Eye (tissue), 1 donor: ENCODE measurements at regions not wholly inside any gene's neighbourhood (a gene's known extent, or its start where the extent isn't known, plus 50 kb on each side); places are given as distances from the start of the nearest gene placed in this dataset.

ENCODE experiments used
- DNase-seq: peaks from one replicate; pipeline ENCODE4 v3.0.0-alpha.2; 2015

- no peak for DNase-seq
These were observed 234.5 kb upstream of the MAN1A1 start for GRCh38 chr6:119584088-119584487.

- DNase-seq: no peak
These were observed 231.7 kb upstream of the MAN1A1 start for GRCh38 chr6:119581220-119581619.

- DNase-seq: no peak
These were observed 226.2 kb upstream of the MAN1A1 start for GRCh38 chr6:119575721-119576120.

GRCh38 chr6:119568580-119568979, 219.0 kb upstream of the MAN1A1 start:
- no peak for DNase-seq

- DNase-seq: no peak
These were observed 217.1 kb upstream of the MAN1A1 start for GRCh38 chr6:119566546-119567260.

GRCh38 chr6:119565893-119566292, 216.3 kb upstream of the MAN1A1 start:
- DNase-seq: no peak

GRCh38 chr6:119562168-119562567, 212.6 kb upstream of the MAN1A1 start:
- DNase-seq: no peak

- DNase-seq: no peak
These were observed 210.0 kb upstream of the MAN1A1 start for GRCh38 chr6:119559586-119559985.

GRCh38 chr6:119557239-119557638, 207.7 kb upstream of the MAN1A1 start:
- DNase-seq: no peak

GRCh38 chr6:119552021-119552420, 202.5 kb upstream of the MAN1A1 start:
- no peak for DNase-seq

GRCh38 chr6:119547024-119547423, 197.5 kb upstream of the MAN1A1 start:
- DNase-seq: no peak

GRCh38 chr6:119545245-119545644, 195.7 kb upstream of the MAN1A1 start:
- no peak for DNase-seq

- no peak for DNase-seq
These were observed 195.0 kb upstream of the MAN1A1 start for GRCh38 chr6:119544325-119545175.

- no peak for DNase-seq
These were observed 193.8 kb upstream of the MAN1A1 start for GRCh38 chr6:119543332-119543731.

GRCh38 chr6:119542037-119542436, 192.5 kb upstream of the MAN1A1 start:
- DNase-seq: no peak

- peak; percentile 53 for DNase-seq
These were observed 191.8 kb upstream of the MAN1A1 start for GRCh38 chr6:119541132-119541905.

GRCh38 chr6:119540417-119540816, 190.9 kb upstream of the MAN1A1 start:
- DNase-seq: no peak

- no peak for DNase-seq
These were observed 189.6 kb upstream of the MAN1A1 start for GRCh38 chr6:119539066-119539746.

- no peak for DNase-seq
These were observed 187.1 kb upstream of the MAN1A1 start for GRCh38 chr6:119536666-119537065.

- no peak for DNase-seq
These were observed 185.8 kb upstream of the MAN1A1 start for GRCh38 chr6:119535332-119535731.

GRCh38 chr6:119533603-119534279, 184.2 kb upstream of the MAN1A1 start:
- no peak for DNase-seq

GRCh38 chr6:119527231-119527578, 177.6 kb upstream of the MAN1A1 start:
- peak; percentile 12 for DNase-seq
